Stomach (tissue), 4 donors: ENCODE measurements at regions not wholly inside any gene's neighbourhood (a gene's known extent, or its start where the extent isn't known, plus 50 kb on each side); places are given as distances from the start of the nearest gene placed in this dataset.

Experiments
- CTCF ChIP-seq, 7 experiments: fragments of 450-650 bp in 4 of 7; fragments of 200-600 bp in 3 of 7; sonication (generic) in 3 of 7; IDR thresholded peaks; one replicate each; pipeline ENCODE4 v1.5.1; 2016 to 2019; ENCODE audit warnings: antibody characterized with exemption in 7 of 7, control low read depth in 2 of 7, mild to moderate bottlenecking in 1 of 7
- EP300 ChIP-seq: sonication (generic); formaldehyde crosslinking; IDR thresholded peaks from one replicate; pipeline ENCODE4 v1.6.1; 2017; ENCODE audit warnings: antibody characterized with exemption
- POLR2AphosphoS5 ChIP-seq, 3 donors: sonication (generic); formaldehyde crosslinking; IDR thresholded peaks; one replicate each; pipeline ENCODE4 v1.6.1; 2016; ENCODE audit warnings: antibody characterized with exemption in 3 of 3

- no peak for TF ChIP-seq CTCF (IDR thresholded peaks at IDR 0.05)
- TF ChIP-seq EP300 = no peak
- TF ChIP-seq POLR2AphosphoS5 (IDR thresholded peaks at IDR 0.05) = no peak
Measured at GRCh38 chr10:9656386-9656785, 1361.3 kb upstream of the CELF2 start.
